Tibial nerve (tissue), 4 donors: ENCODE measurements at regions not wholly inside any gene's neighbourhood (a gene's known extent, or its start where the extent isn't known, plus 50 kb on each side); places are given as distances from the start of the nearest gene placed in this dataset.

Experiments used
- DNase-seq, 2 donors: peaks; one replicate each; pipeline ENCODE4 v3.0.0-alpha.2; 2019; ENCODE audit warnings: low spot score in 2 of 2
- H3K27ac ChIP-seq, 4 donors: fragments of 200-600 bp; sonication (generic) in 3 of 4; one replicate each; pipeline ENCODE4 v1.5.1; 2017 to 2019; ENCODE audit warnings: mild to moderate bottlenecking in 1 of 4
- H3K27me3 ChIP-seq, 2 donors: fragments of 200-600 bp; sonication (generic) in 1 of 2; one replicate each; pipeline versions ENCODE4 v1.5.1 to v1.6.0; 2017 to 2019
- H3K36me3 ChIP-seq, 3 donors: fragments of 200-600 bp; sonication (generic); one replicate each; pipeline ENCODE4 v1.5.1; 2018 to 2019
- H3K4me1 ChIP-seq, 4 donors: fragments of 200-600 bp; sonication (generic) in 3 of 4; one replicate each; pipeline ENCODE4 v1.5.1; 2017 to 2019
- H3K4me3 ChIP-seq, 4 donors: fragments of 200-600 bp; sonication (generic) in 3 of 4; one replicate each; pipeline ENCODE4 v1.5.1; 2017 to 2019; ENCODE audit warnings: mild to moderate bottlenecking in 1 of 4, moderate library complexity in 1 of 4
- H3K9me3 ChIP-seq, 4 donors: fragments of 200-600 bp; sonication (generic) in 3 of 4; one replicate each; pipeline ENCODE4 v1.5.1; 2017 to 2019
- CTCF ChIP-seq, 5 experiments: fragments of 200-600 bp in 3 of 5; fragments of 450-650 bp in 2 of 5; sonication (generic) in 3 of 5; IDR thresholded peaks; one replicate each; pipeline ENCODE4 v1.5.1; 2016 to 2019; ENCODE audit warnings: antibody characterized with exemption in 5 of 5, mild to moderate bottlenecking in 3 of 5, moderate library complexity in 2 of 5
- EP300 ChIP-seq, 2 donors: sonication (generic); formaldehyde crosslinking; IDR thresholded peaks; one replicate each; pipeline ENCODE4 v1.6.1; 2017; ENCODE audit warnings: antibody characterized with exemption in 2 of 2, mild to moderate bottlenecking in 1 of 2
- POLR2A ChIP-seq, 2 donors: fragments of 450-650 bp; IDR thresholded peaks; one replicate each; pipeline ENCODE4 v1.6.1; 2017; ENCODE audit warnings: antibody characterized with exemption in 2 of 2, mild to moderate bottlenecking in 2 of 2, moderate library complexity in 2 of 2
- WGBS, 2 donors: methylation state at CpG; one replicate each; pipeline ENCODE4 v1.1.5; 2018; 5-methylcytosine and 5-hydroxymethylcytosine counted together

- Histone ChIP-seq H3K4me1 (no peaks in the 10 kb centered on the region), H3K9me3 (no peaks in the 10 kb centered on the region), H3K27ac (no peak overlapping the region), H3K4me3 (no peak overlapping the region), H3K27me3 (no peaks in the 10 kb centered on the region), H3K36me3 (no peaks in the 10 kb centered on the region)
- DNase-seq, result no peak
- TF ChIP-seq POLR2A (IDR thresholded peaks at IDR 0.05) (no peak), EP300 (IDR thresholded peaks at IDR 0.05) (no peak), CTCF (IDR thresholded peaks at IDR 0.05) (no peak)
- 51 to 55% methylated on average over 2 to 3 of the region's 3 CpGs for WGBS, 2 donors
These were observed 167.9 kb upstream of the BRINP1 start for GRCh38 chr9:119537138-119537537.

GRCh38 chr9:119533504-119533903, 164.3 kb upstream of the BRINP1 start:
- H3K9me3 ChIP-seq, result no peaks in the 10 kb centered on the region
- DNase-seq, result no peak
- no peaks in the 10 kb centered on the region for H3K27me3 ChIP-seq
- no peak overlapping the region for H3K4me3 ChIP-seq
- H3K27ac ChIP-seq, result no peak overlapping the region
- no peaks in the 10 kb centered on the region for H3K4me1 ChIP-seq
- TF ChIP-seq EP300 (IDR thresholded peaks at IDR 0.05) (no peak), CTCF (IDR thresholded peaks at IDR 0.05) (no peak)
- no peaks in the 10 kb centered on the region for H3K36me3 ChIP-seq
- 13 to 17% methylated on average over 3 of the region's 3 CpGs for WGBS, 2 donors

- no peaks in the 10 kb centered on the region for H3K36me3 ChIP-seq
- peaks cover 0 to 6% (median 0%) of the 10 kb centered on the region in 4 donors for H3K9me3 ChIP-seq
- TF ChIP-seq POLR2A (IDR thresholded peaks at IDR 0.05) (no peak), CTCF (IDR thresholded peaks at IDR 0.05) (no peak), EP300 (IDR thresholded peaks at IDR 0.05) (no peak)
- no peak overlapping the region for H3K4me3 ChIP-seq
- no peak for DNase-seq
- no peaks in the 10 kb centered on the region for H3K27me3 ChIP-seq
- WGBS, 2 donors, result 68 to 78% methylated on average over 8 of the region's 8 CpGs
- H3K4me1 ChIP-seq, result no peaks in the 10 kb centered on the region
- H3K27ac ChIP-seq, result no peak overlapping the region
These were observed 157.5 kb upstream of the BRINP1 start for GRCh38 chr9:119526698-119527097.

DNA sequence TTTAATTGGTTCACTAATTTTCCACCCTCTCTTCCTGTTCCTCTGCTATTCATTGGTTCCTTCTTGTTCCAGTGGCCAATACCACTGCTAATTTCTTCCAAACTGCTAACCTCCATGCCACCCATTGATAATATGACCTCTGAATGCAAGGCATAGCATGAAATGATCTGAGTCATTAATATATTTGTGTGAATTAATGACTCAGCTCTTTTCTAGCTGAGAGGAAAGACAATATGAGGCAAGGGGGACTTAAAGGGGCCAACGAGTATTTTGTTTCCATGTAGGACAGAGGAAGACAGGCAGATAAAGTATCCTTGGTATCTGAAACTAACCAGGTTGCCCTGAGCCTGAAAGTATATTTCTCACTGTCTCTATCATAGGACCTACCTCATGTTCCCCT, 154.3 kb upstream of the BRINP1 start:
- WGBS, 2 donors, result 48 to 62% methylated on average over 1 of the region's 1 CpG
- no peak for DNase-seq
- Histone ChIP-seq H3K4me1 (no peaks in the 10 kb centered on the region), H3K36me3 (no peaks in the 10 kb centered on the region), H3K27ac (no peak overlapping the region), H3K4me3 (no peak overlapping the region), H3K9me3 (peaks cover 0 to 6% (median 0%) of the 10 kb centered on the region in 4 donors), H3K27me3 (no peaks in the 10 kb centered on the region)
- TF ChIP-seq CTCF (IDR thresholded peaks at IDR 0.05) (no peak), POLR2A (IDR thresholded peaks at IDR 0.05) (no peak), EP300 (IDR thresholded peaks at IDR 0.05) (no peak)

- WGBS, 2 donors, result 37 to 78% methylated on average over 2 of the region's 2 CpGs
- H3K27me3 ChIP-seq, result no peaks in the 10 kb centered on the region
- no peak overlapping the region for H3K4me3 ChIP-seq
- H3K27ac ChIP-seq, result no peak overlapping the region
- TF ChIP-seq CTCF (IDR thresholded peaks at IDR 0.05) (no peak), EP300 (IDR thresholded peaks at IDR 0.05) (no peak), POLR2A (IDR thresholded peaks at IDR 0.05) (no peak)
- no peaks in the 10 kb centered on the region for H3K4me1 ChIP-seq
- peaks cover 0 to 6% (median 0%) of the 10 kb centered on the region in 4 donors for H3K9me3 ChIP-seq
- DNase-seq, result no peak
- no peaks in the 10 kb centered on the region for H3K36me3 ChIP-seq
These were observed 153.1 kb upstream of the BRINP1 start for GRCh38 chr9:119522381-119522780.
